ENCODE measurements at regions not wholly inside any gene's neighbourhood (a gene's known extent, or its start where the extent isn't known, plus 50 kb on each side); places are given as distances from the start of the nearest gene placed in this dataset.
A peak's percentile ranks its signal among the peaks of the same experiment; 100 is the strongest.

DNA sequence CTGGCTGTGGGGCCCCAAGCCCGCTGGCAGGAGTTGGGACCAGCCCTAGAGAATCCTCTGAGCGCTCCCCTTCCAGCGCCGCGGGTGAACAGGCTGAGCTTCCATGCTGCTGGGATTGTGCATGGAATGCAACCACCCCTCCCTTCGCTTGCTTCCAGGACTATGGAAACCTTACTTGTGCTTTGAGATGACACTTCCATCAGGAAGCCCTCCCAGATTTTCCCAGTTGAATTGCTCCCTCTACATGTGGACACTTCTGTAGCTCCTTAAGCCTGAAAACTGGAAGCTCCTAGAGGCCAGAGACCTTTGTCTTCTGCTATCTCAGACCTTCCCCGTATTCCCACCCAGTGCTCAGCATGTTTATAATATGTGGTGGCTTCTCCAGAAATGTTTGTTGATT is 213.2 kb upstream of the RPL38 start:
- no peak for DNase-seq

- DNase-seq = no peak
These were observed 212.2 kb upstream of the RPL38 start for GRCh38 chr17:73991260-73991659.

- DNase-seq = no peak
These were observed 208.5 kb upstream of the RPL38 start for GRCh38 chr17:73994946-73995345.

DNA sequence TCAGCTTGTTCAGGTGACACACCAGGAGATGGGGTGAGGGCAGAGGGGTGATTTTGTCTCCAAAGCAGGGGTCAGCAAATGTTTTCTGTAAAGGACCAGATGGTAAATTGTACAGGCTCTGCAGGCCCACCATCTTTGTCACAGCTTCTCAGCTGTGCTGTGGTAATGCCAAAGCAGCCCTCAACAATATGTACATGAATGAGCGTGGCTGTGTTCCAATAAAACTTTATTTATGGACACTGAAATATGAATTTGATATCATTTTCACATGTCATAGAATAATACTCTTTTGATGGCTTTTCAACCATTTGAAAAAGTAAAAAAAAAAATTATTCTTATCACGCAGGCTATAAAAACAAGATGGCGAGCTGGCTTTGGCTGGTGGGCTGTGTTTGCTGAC is 206.4 kb upstream of the RPL38 start:
- no peak for DNase-seq

GRCh38 chr17:73998249-73998648 is 205.2 kb upstream of the RPL38 start:
- DNase-seq = no peak

- DNase-seq = peak; percentile 71
These were observed 204.5 kb upstream of the RPL38 start for GRCh38 chr17:73998653-73999645.

DNA sequence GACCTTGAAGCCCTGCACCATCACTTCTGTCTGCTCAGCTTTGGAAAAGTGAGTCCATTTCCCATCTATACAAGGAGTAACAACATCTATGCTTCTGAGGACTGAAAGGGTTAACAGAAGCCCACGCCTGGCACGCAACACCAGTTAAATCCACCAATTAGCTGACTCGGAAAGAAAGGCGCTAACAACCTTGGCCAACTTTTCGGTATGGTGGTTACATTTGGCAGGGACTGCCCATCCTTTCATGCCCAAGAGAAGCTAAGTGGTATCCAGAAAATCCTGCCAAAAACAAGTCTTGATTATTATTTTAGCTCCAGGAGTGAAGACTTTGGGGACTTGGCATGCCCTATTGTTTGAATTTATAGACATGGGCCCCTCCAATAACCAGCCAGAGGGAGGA is 202.3 kb upstream of the RPL38 start:
- DNase-seq = no peak

DNA sequence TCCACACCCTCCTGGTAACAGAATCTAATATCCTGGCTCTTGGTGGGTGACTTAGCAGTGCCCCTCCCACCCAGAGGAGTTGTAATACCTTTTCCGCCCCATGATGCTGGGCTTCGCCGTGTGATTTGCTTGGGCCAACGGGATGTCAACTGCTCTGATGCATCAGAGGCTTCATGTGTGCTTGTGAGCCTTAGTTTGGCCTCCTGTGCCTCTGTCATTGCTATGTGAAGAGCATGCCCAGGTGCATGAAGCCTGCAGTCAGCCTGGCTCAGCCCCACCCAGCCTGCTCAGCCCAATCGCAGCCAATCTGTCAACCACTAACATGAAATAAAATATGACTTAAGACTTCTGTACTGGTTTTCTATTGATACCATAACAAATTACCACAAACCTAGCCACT is 201.2 kb upstream of the RPL38 start:
- no peak for DNase-seq

- DNase-seq = no peak
These were observed 199.4 kb upstream of the RPL38 start for GRCh38 chr17:74004056-74004455.

DNA sequence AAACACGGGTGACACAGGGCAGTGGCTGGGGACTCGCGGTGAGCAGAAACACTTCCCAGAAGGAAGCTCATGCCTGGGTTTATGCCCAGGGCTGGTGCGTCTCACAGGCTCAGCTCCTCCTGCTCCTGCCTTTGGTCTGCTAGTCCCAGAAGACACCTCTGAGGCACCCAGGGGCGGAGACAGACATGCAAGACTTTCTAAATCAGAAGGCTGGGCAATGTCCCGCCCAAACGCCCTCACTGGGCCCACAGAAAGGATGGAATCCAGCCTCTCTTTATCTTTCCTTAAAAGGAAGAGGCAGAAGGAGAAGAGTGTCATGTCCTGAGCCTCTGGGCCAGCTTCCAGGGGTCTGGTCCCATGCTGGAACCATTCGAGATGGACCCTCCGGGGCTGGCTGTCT is 197.7 kb upstream of the RPL38 start:
- DNase-seq = no peak

- no peak for DNase-seq
These were observed 197.1 kb upstream of the RPL38 start for GRCh38 chr17:74006371-74006770.

DNA sequence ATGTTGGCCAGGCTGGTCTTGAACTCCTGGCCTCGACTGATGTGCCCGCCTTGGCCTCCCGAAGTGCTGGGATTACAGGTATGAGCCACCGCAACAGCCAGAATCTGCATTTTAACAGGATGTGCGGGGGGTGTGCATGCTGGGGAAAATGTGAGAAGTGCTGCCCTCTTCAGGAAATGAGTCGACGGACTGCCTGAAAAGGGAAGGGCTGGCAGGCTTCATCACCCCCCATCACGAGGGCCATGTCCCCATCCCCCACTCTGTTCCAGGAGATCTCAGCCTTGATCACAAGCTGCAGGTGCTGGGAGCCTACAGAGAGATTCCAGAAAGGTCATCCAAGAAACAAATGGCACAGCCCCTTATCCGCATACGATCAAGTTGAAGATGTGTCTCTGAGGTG is 195.3 kb upstream of the RPL38 start:
- peak; percentile 29 for DNase-seq

DNA sequence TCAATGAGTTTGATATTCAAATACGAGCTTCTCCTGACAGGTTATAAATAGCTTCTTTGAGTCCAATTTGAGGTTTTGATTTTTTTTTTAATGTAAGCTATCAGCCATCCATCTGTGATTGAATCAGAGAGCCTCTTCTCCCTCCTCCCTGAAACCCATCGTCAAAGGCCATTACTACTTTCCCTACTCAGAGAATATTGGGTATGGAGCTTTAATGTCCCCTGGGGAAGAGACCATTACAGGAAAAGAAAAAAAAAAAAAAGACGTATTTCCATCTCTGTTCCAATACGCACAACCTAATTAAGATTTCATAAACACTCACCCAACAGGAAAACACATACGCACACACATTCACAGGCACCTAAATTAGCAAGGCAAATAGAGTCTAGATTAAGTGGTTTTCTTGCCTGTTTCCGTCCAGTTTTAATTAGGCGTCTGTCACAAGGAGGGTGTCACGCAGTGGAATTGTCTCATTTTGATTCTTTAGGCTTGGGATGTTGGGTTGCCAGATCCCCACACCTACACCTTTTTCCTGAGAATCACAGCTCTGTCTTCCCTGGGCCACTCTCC is 194.3 kb upstream of the RPL38 start:
- DNase-seq = no peak

DNA sequence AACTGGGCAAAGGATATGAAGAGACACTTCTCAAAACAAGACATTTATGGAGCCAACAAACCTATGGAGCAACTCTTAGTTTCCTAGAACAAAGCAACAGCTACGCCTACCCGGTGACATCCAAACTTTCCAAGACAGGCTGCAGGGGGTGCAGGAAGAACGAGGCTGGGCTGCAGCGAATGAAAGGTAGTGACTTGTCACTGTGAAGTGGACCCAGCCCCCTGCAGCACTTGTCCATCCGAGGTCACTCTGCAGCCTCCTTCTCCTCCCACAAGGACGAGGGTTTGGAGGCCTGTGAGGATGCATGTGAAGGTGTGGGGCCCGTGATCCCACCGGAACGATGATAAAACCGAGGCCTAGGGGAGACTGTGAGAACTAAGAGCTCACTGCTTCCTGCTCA is 192.6 kb upstream of the RPL38 start:
- no peak for DNase-seq

GRCh38 chr17:74011966-74012365 is 191.5 kb upstream of the RPL38 start:
- DNase-seq = peak; percentile 6

- DNase-seq = peak; percentile 55
These were observed 191.0 kb upstream of the RPL38 start for GRCh38 chr17:74012465-74012864.

DNA sequence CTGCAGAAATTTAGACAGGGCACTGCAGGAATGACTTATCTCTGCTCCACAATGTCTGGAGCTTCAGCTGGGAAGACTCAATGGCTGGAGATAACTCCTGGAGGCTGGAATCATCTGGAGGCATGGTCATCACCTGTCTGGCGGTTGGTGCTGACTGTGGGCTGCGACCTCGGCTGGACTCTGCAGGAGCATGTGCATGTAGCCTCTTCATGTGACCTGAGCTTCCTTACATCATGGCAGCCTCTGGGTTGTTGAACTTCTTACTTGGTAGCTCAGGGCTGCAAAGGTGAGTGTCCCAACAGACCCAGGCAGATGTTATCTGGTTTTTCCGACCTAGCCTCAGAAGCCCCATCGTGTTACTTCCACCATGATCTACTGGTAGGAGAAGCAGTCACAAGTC is 188.2 kb upstream of the RPL38 start:
- no peak for DNase-seq

DNA sequence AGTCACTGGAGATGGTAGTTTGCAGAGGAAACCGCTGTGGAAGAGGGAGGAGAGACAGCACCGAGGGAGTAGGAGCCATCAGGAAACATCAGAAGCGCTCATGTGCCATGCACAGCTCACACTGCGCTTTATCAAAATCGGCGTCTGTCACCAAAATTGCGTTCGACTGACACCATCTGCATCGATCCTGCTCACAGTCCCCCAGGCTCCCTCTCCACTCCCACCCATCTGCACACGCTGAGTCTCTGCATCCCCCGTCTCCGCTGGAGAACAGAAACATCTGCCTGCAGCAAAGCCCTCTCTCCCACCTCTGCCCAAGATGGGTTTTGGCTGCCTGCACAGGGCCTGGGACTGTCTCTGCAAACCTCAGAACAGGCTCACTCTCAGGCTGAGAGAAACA is 187.5 kb upstream of the RPL38 start:
- no peak for DNase-seq

DNA sequence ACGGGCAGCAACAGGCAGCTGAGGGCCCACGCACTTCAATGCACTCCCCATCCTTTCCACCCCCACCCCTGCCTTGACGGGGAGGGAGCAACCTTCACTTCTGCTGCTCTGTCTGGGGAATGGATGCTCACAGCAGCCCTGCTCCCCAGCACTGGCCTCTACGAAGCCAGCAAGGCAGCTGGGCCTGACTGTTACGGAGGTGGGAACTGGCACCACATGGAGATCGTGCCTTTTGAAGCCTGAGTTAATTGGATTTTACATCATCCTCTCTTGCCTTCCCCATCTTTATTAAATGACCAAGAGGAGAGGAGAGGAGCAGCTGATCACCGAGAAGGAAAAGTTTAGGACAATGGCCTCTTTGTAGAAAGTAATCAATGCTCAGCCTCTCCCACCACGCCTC is 187.0 kb upstream of the RPL38 start:
- DNase-seq = no peak

- no peak for DNase-seq
These were observed 186.0 kb upstream of the RPL38 start for GRCh38 chr17:74017466-74017865.

GRCh38 chr17:74018115-74018514 is 185.4 kb upstream of the RPL38 start:
- no peak for DNase-seq

DNA sequence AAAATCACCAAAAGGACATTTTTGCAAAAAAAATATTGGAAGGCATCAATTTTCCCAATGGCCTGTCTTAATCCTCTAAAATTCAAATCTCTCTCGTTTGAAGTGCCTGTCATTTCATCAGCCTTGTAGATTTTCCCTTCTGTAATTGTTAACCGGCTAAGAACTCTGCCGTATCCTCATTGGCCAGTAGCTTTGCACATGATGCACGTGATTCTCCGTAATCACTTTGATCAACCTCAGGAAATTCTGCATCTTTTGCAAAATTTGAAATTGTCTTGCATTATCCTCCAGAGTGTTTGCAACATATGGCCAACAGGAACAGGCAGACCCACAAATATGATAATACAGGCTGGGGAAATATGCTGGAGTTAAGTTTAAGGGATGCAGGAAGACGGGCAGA is 184.2 kb upstream of the RPL38 start:
- DNase-seq = no peak

GRCh38 chr17:74019860-74020259 is 183.6 kb upstream of the RPL38 start:
- no peak for DNase-seq

DNA sequence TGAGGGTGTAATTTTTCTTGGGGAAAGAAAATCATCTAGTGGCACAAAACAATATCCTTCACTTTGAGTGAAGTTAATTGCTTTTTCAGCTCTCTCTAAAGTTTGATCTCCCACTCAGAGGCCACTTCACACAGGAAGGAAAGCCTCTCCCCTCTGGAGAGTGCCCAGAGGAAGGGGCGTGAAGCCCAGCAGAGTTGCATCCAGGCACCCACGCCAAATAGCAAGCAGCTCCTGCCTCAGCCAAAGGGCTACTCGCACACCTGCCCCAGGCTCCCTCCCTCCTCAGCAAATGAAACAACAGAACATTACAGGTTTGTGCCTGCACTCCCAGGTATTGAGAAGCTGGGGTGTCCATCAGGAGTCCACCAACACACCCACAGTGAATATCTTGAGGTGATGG is 183.0 kb upstream of the RPL38 start:
- DNase-seq = no peak
